Type B pancreatic cell (in vitro differentiated cells): ENCODE measurements at regions not wholly inside any gene's neighbourhood (a gene's known extent, or its start where the extent isn't known, plus 50 kb on each side); places are given as distances from the start of the nearest gene placed in this dataset.

Experiments
- DNase-seq: peaks from one replicate; pipeline ENCODE4 v3.0.0; 2021; ENCODE audit warnings: mixed read lengths; ENCODE audit not compliant: unreplicated experiment; ENCODE audit errors: extremely low spot score
- H3K27ac Mint-ChIP-seq: 2 replicates; pipeline ENCODE4 v1.8.0; 2021; ENCODE audit warnings: mild to moderate bottlenecking, mixed read lengths
- H3K27me3 Mint-ChIP-seq: 2 replicates; pipeline ENCODE4 v1.8.0; 2021; ENCODE audit warnings: mixed read lengths
- H3K36me3 Mint-ChIP-seq: 2 replicates; pipeline ENCODE4 v1.8.0; 2021; ENCODE audit warnings: mixed read lengths
- H3K4me1 Mint-ChIP-seq: one replicate; pipeline ENCODE4 v1.8.0; 2021; ENCODE audit warnings: mixed read lengths; ENCODE audit not compliant: unreplicated experiment
- H3K4me3 Mint-ChIP-seq: 2 replicates; pipeline ENCODE4 v1.8.0; 2021; ENCODE audit warnings: mild to moderate bottlenecking, mixed read lengths
- H3K9me3 Mint-ChIP-seq: 2 replicates; pipeline ENCODE4 v1.8.0; 2021; ENCODE audit warnings: mixed read lengths
- TF ChIP-seq, protein P1 (sequence below): fragments of 200-600 bp; sonication (generic); conservative IDR thresholded peaks from 2 replicates; pipeline ENCODE4 v1.5.0; 2021; ENCODE audit warnings: antibody characterized with exemption, mild to moderate bottlenecking

DNA sequence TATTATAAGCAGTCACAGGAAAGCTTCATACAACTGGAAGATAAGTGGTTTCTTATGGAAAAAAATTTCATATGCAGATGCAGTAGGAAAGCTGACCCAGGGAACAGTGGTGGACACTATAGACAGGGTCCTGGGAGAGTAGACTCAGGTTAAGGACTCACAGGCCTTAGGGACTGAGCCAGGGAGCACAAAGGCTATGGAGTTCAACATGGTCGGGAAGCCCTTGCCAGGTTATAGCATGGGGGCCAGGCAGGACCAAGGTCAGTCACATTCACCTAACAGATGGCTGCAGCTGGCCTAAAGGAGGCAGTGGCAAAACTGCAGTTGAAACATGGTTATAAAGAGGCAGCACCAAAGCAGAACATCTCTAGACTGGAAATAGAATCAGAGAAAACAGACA lies 54.9 kb upstream of the UNC5B start:
- Mint-ChIP-seq H3K36me3 (no peaks in the 10 kb centered on the region), H3K4me3 (no peak overlapping the region), H3K9me3 (no peaks in the 10 kb centered on the region), H3K27ac (no peak overlapping the region), H3K4me1 (no peaks in the 10 kb centered on the region), H3K27me3 (peaks cover 4% of the 10 kb centered on the region)
- DNase-seq, result no peak
- TF ChIP-seq, protein P1, sequence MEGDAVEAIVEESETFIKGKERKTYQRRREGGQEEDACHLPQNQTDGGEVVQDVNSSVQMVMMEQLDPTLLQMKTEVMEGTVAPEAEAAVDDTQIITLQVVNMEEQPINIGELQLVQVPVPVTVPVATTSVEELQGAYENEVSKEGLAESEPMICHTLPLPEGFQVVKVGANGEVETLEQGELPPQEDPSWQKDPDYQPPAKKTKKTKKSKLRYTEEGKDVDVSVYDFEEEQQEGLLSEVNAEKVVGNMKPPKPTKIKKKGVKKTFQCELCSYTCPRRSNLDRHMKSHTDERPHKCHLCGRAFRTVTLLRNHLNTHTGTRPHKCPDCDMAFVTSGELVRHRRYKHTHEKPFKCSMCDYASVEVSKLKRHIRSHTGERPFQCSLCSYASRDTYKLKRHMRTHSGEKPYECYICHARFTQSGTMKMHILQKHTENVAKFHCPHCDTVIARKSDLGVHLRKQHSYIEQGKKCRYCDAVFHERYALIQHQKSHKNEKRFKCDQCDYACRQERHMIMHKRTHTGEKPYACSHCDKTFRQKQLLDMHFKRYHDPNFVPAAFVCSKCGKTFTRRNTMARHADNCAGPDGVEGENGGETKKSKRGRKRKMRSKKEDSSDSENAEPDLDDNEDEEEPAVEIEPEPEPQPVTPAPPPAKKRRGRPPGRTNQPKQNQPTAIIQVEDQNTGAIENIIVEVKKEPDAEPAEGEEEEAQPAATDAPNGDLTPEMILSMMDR, result no peak

GRCh38 chr10:71158251-71158650 lies 54.1 kb upstream of the UNC5B start:
- no peaks in the 10 kb centered on the region for H3K4me1 Mint-ChIP-seq
- TF ChIP-seq, protein P1, result no peak
- no peak overlapping the region for H3K27ac Mint-ChIP-seq
- peaks cover under 1% of the 10 kb centered on the region for H3K27me3 Mint-ChIP-seq
- H3K4me3 Mint-ChIP-seq, result no peak overlapping the region
- no peak for DNase-seq
- H3K9me3 Mint-ChIP-seq, result no peaks in the 10 kb centered on the region
- H3K36me3 Mint-ChIP-seq, result no peaks in the 10 kb centered on the region

GRCh38 chr10:71158902-71159301 lies 53.5 kb upstream of the UNC5B start:
- no peak overlapping the region for H3K27ac Mint-ChIP-seq
- H3K36me3 Mint-ChIP-seq, result no peaks in the 10 kb centered on the region
- H3K9me3 Mint-ChIP-seq, result no peaks in the 10 kb centered on the region
- TF ChIP-seq, protein P1, result no peak
- H3K27me3 Mint-ChIP-seq, result peaks cover 2% of the 10 kb centered on the region
- DNase-seq, result no peak
- no peak overlapping the region for H3K4me3 Mint-ChIP-seq
- H3K4me1 Mint-ChIP-seq, result no peaks in the 10 kb centered on the region

GRCh38 chr10:71159892-71160291 lies 52.5 kb upstream of the UNC5B start:
- H3K4me1 Mint-ChIP-seq, result no peaks in the 10 kb centered on the region
- no peak for DNase-seq
- H3K27ac Mint-ChIP-seq, result no peak overlapping the region
- H3K36me3 Mint-ChIP-seq, result no peaks in the 10 kb centered on the region
- TF ChIP-seq, protein P1, result no peak
- no peaks in the 10 kb centered on the region for H3K9me3 Mint-ChIP-seq
- H3K4me3 Mint-ChIP-seq, result no peak overlapping the region
- peaks cover 10% of the 10 kb centered on the region for H3K27me3 Mint-ChIP-seq

DNA sequence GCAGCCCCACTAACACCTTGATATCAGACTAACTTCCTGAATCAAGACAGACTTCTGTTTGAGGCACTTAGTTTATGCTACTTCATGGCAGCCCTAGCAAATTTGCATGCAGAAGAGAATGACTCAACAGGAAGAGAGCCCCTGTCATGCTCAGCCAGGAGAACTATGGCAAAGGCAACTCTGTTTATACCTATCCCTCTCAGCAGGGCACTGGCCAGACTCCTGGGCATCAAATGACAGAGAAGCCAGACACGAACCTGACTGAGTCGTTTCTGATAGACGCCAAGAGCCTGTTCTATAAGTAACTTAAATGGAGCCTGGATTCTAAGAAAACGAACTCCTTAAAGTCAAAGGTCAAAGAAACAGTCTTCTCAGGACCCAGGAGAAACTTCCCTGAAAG lies 50.9 kb upstream of the UNC5B start:
- DNase-seq, result no peak
- Mint-ChIP-seq H3K4me1 (no peaks in the 10 kb centered on the region), H3K36me3 (no peaks in the 10 kb centered on the region)

More for the DNA sequence above, 50.9 kb upstream of the UNC5B start:
- no peak overlapping the region for H3K4me3 Mint-ChIP-seq
- H3K9me3 Mint-ChIP-seq, result no peaks in the 10 kb centered on the region
- no peak overlapping the region for H3K27ac Mint-ChIP-seq
- peaks cover 17% of the 10 kb centered on the region for H3K27me3 Mint-ChIP-seq
- TF ChIP-seq, protein P1, result no peak
